ENCODE measurements at regions not wholly inside any gene's neighbourhood (a gene's known extent, or its start where the extent isn't known, plus 50 kb on each side); places are given as distances from the start of the nearest gene placed in this dataset.

DNA sequence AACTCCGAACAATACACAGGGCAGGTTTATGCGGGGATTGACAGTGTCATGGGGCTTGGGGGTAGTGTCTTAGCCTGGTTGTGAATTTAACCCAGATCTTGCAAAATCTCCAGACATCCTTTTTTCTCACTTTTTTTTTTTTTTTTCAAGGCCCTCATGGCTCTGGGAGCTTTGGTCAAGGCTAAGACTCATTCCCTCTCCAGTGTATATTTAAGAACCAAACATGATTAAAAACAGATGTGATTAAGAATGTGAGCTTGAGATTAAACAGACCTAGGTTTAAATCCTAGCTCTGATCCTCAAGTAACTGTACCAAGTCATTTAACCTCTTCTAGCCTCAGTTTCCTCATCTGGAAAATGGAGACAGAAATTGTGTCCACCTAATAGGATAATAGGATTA, 151.7 kb upstream of the FUT8 start:
- TF ChIP-seq YY1 (IDR thresholded peaks at IDR 0.05; ENCODE audit: low read depth) (no peak), RXRA (IDR thresholded peaks at IDR 0.05; ENCODE audit: borderline replicate concordance, low read depth) (no peak), TAF1 (IDR thresholded peaks at IDR 0.05; ENCODE audit: borderline replicate concordance, low read depth, low read length) (no peak), EZH2phosphoT487 (IDR thresholded peaks at IDR 0.05; ENCODE audit: borderline replicate concordance, low read depth) (no peak)
- TF ChIP-seq, protein P1, sequence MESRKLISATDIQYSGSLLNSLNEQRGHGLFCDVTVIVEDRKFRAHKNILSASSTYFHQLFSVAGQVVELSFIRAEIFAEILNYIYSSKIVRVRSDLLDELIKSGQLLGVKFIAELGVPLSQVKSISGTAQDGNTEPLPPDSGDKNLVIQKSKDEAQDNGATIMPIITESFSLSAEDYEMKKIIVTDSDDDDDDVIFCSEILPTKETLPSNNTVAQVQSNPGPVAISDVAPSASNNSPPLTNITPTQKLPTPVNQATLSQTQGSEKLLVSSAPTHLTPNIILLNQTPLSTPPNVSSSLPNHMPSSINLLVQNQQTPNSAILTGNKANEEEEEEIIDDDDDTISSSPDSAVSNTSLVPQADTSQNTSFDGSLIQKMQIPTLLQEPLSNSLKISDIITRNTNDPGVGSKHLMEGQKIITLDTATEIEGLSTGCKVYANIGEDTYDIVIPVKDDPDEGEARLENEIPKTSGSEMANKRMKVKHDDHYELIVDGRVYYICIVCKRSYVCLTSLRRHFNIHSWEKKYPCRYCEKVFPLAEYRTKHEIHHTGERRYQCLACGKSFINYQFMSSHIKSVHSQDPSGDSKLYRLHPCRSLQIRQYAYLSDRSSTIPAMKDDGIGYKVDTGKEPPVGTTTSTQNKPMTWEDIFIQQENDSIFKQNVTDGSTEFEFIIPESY (IDR thresholded peaks at IDR 0.05; ENCODE audit: borderline replicate concordance, low read depth): no peak
- TF ChIP-seq, protein P2, sequence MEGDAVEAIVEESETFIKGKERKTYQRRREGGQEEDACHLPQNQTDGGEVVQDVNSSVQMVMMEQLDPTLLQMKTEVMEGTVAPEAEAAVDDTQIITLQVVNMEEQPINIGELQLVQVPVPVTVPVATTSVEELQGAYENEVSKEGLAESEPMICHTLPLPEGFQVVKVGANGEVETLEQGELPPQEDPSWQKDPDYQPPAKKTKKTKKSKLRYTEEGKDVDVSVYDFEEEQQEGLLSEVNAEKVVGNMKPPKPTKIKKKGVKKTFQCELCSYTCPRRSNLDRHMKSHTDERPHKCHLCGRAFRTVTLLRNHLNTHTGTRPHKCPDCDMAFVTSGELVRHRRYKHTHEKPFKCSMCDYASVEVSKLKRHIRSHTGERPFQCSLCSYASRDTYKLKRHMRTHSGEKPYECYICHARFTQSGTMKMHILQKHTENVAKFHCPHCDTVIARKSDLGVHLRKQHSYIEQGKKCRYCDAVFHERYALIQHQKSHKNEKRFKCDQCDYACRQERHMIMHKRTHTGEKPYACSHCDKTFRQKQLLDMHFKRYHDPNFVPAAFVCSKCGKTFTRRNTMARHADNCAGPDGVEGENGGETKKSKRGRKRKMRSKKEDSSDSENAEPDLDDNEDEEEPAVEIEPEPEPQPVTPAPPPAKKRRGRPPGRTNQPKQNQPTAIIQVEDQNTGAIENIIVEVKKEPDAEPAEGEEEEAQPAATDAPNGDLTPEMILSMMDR (IDR thresholded peaks at IDR 0.05): no peak

All from SK-N-SH (cell line).